Astrocyte (in vitro differentiated cells and primary cell): ENCODE measurements at regions not wholly inside any gene's neighbourhood (a gene's known extent, or its start where the extent isn't known, plus 50 kb on each side); places are given as distances from the start of the nearest gene placed in this dataset.
"Not testable (repeated sequence)": the region's sequence is repeated elsewhere in the genome, so short reads cannot be mapped to it uniquely, and the experiment has no call there.

Source experiments
- DNase-seq: peaks from one replicate; pipeline ENCODE4 v3.0.0-alpha.2; 2010; ENCODE audit warnings: low read depth
- FAIRE-seq: peaks from 2 replicates; lab custom pipeline; 2011; peaks lifted over from hg19 to GRCh38; lab: Jason Lieb, UNC
- H2AFZ ChIP-seq: 2 replicates; pipeline ENCODE4 v1.6.0; 2012; ENCODE audit warnings: low read depth, low read length, inconsistent platforms
- H3K27ac ChIP-seq: 2 replicates; pipeline ENCODE4 v1.5.1; 2011; ENCODE audit warnings: low read depth, low read length, inconsistent platforms
- H3K27me3 ChIP-seq: 2 replicates; pipeline ENCODE4 v1.6.0; 2011; ENCODE audit warnings: low read length, inconsistent platforms; ENCODE audit not compliant: insufficient read depth
- H3K36me3 ChIP-seq: 2 replicates; pipeline ENCODE4 v1.5.1; 2011; ENCODE audit warnings: low read length, inconsistent platforms; ENCODE audit not compliant: insufficient read depth
- H3K4me1 ChIP-seq: 2 replicates; pipeline ENCODE4 v1.5.1; 2011; ENCODE audit warnings: low read length, inconsistent platforms; ENCODE audit not compliant: insufficient read depth
- H3K4me2 ChIP-seq: 2 replicates; pipeline ENCODE4 v1.6.0; 2012; ENCODE audit warnings: low read length, inconsistent platforms
- H3K4me3 ChIP-seq: 2 replicates; pipeline ENCODE4 v1.5.1; 2011; ENCODE audit warnings: low read depth, mild to moderate bottlenecking, low read length, inconsistent platforms; ENCODE audit not compliant: insufficient read depth
- H3K79me2 ChIP-seq: 2 replicates; pipeline ENCODE4 v1.6.0; 2012; ENCODE audit warnings: mild to moderate bottlenecking, low read length, inconsistent platforms; ENCODE audit not compliant: insufficient read depth
- H3K9ac ChIP-seq: 2 replicates; pipeline ENCODE4 v1.6.0; 2012; ENCODE audit warnings: mild to moderate bottlenecking, low read length, inconsistent platforms
- H3K9me3 ChIP-seq: 2 replicates; pipeline ENCODE4 v1.5.1; 2012; ENCODE audit warnings: low read depth, mild to moderate bottlenecking, low read length, inconsistent platforms; ENCODE audit not compliant: insufficient read depth
- H4K20me1 ChIP-seq: 2 replicates; pipeline ENCODE4 v1.6.0; 2012; ENCODE audit warnings: low read length, inconsistent platforms; ENCODE audit not compliant: insufficient read depth
- H3K27ac Mint-ChIP-seq: one replicate; pipeline ENCODE4 v1.8.0; 2021; ENCODE audit warnings: mild to moderate bottlenecking, mixed read lengths; ENCODE audit not compliant: unreplicated experiment
- H3K27me3 Mint-ChIP-seq: one replicate; pipeline ENCODE4 v1.8.0; 2021; ENCODE audit warnings: low read depth, mixed read lengths; ENCODE audit not compliant: unreplicated experiment
- H3K36me3 Mint-ChIP-seq: one replicate; pipeline ENCODE4 v1.8.0; 2021; ENCODE audit warnings: low read depth, mixed read lengths; ENCODE audit not compliant: unreplicated experiment
- H3K4me1 Mint-ChIP-seq: one replicate; pipeline ENCODE4 v1.8.0; 2021; ENCODE audit warnings: low read depth, mixed read lengths; ENCODE audit not compliant: unreplicated experiment
- H3K4me3 Mint-ChIP-seq: one replicate; pipeline ENCODE4 v1.8.0; 2021; ENCODE audit warnings: mild to moderate bottlenecking, moderate library complexity, mixed read lengths; ENCODE audit not compliant: unreplicated experiment
- H3K9me3 Mint-ChIP-seq: one replicate; pipeline ENCODE4 v1.8.0; 2021; ENCODE audit warnings: mild to moderate bottlenecking, mixed read lengths; ENCODE audit not compliant: unreplicated experiment
- EZH2 ChIP-seq: IDR thresholded peaks from 2 replicates; pipeline ENCODE4 v1.6.1; 2012; ENCODE audit warnings: mild to moderate bottlenecking, low read length, inconsistent platforms; ENCODE audit not compliant: insufficient read depth
- TF ChIP-seq, protein P1 (sequence below): IDR thresholded peaks from 2 replicates; pipeline ENCODE4 v1.5.1; 2011; ENCODE audit warnings: low read depth, mild to moderate bottlenecking, inconsistent platforms, low read length, moderate library complexity; ENCODE audit not compliant: insufficient read depth

DNA sequence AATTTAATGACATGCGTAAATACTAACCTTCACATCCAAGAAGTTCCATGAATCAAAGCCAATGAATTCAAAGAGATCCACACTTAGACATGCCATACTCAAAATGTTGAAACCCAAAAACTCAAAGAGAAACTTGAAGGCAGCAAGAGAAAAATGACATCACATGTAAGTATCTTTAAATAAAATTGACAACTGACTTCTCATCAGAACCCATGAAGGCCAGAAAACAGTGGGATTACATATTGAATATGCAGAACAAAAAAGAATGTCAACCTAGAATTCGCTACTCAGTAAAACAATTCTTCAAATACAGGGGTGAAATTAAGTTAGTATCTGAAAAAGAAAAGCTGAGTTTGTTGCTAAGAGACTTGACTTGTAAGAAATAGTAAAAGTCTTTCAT, 953.9 kb upstream of the HS3ST1 start:
- Histone ChIP-seq H3K4me3 (no peak overlapping the region), H3K79me2 (no peaks in the 10 kb centered on the region), H3K36me3 (no peaks in the 10 kb centered on the region), H3K9me3 (peaks cover 5% of the 10 kb centered on the region), H2AFZ (no peak overlapping the region), H3K9ac (no peak overlapping the region), H3K27ac (no peak overlapping the region), H3K4me2 (no peak overlapping the region), H3K4me1 (no peaks in the 10 kb centered on the region), H3K27me3 (no peaks in the 10 kb centered on the region), H4K20me1 (no peaks in the 10 kb centered on the region)
- no peaks in the 10 kb centered on the region for H3K36me3 Mint-ChIP-seq
- no peak overlapping the region for H3K4me3 Mint-ChIP-seq
- H3K27ac Mint-ChIP-seq: no peak overlapping the region
- TF ChIP-seq, protein P1, sequence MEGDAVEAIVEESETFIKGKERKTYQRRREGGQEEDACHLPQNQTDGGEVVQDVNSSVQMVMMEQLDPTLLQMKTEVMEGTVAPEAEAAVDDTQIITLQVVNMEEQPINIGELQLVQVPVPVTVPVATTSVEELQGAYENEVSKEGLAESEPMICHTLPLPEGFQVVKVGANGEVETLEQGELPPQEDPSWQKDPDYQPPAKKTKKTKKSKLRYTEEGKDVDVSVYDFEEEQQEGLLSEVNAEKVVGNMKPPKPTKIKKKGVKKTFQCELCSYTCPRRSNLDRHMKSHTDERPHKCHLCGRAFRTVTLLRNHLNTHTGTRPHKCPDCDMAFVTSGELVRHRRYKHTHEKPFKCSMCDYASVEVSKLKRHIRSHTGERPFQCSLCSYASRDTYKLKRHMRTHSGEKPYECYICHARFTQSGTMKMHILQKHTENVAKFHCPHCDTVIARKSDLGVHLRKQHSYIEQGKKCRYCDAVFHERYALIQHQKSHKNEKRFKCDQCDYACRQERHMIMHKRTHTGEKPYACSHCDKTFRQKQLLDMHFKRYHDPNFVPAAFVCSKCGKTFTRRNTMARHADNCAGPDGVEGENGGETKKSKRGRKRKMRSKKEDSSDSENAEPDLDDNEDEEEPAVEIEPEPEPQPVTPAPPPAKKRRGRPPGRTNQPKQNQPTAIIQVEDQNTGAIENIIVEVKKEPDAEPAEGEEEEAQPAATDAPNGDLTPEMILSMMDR: no peak
- no peak for TF ChIP-seq EZH2
- H3K9me3 Mint-ChIP-seq: peaks cover 5% of the 10 kb centered on the region
- H3K4me1 Mint-ChIP-seq: no peaks in the 10 kb centered on the region
- DNase-seq (no peak), FAIRE-seq (no peak)
- no peaks in the 10 kb centered on the region for H3K27me3 Mint-ChIP-seq

DNA sequence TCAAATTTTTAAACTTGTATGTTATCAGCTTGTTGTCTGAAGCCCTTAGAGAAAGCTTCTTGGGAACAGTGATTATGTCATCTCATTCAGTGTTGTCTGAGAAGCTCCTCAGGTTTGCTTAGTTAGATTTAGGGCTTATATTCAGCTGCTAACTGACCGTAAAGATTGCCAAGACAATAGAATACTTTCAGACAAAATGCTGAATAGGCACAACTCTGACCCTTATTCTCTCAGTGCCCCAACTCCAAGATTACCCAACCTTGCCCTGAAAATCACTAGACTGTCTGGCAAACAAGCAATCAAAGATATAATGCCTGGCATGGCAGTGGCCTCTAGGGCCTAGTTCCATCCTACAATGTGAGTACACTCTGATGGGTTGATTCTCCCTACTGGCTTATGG, 950.5 kb upstream of the HS3ST1 start:
- peaks cover 5% of the 10 kb centered on the region for H3K9me3 Mint-ChIP-seq
- TF ChIP-seq, protein P1: no peak
- TF ChIP-seq EZH2: no peak
- no peaks in the 10 kb centered on the region for H3K9me3 ChIP-seq

DNA sequence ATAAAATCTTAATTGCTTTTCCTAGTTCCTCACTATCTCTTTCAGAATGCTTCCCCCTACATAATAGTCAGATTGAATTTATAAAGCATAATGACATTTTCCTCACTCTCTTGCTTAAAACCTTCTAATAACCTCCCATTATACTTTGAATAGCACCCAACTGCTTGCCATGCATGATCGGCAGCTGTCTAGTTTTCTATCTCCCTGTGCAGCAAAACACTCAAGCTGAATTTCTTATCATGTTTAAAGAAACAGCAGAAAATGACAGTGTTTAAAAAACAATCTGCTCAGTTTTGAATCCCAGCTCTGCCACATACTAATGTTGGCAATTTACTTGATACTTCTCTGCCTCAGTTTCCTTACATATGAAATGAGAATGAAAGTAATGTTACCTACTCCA, 947.1 kb upstream of the HS3ST1 start:
- no peaks in the 10 kb centered on the region for H3K36me3 Mint-ChIP-seq
- H3K36me3 ChIP-seq: no peaks in the 10 kb centered on the region
- no peak overlapping the region for H3K27ac ChIP-seq
- H3K27ac Mint-ChIP-seq: no peak overlapping the region
- FAIRE-seq (no peak), DNase-seq (no peak)
- H3K4me3 ChIP-seq: no peak overlapping the region
- no peaks in the 10 kb centered on the region for H4K20me1 ChIP-seq
- no peak overlapping the region for H3K9ac ChIP-seq
- H3K4me1 ChIP-seq: no peaks in the 10 kb centered on the region
- no peak overlapping the region for H3K4me3 Mint-ChIP-seq
- H3K9me3 ChIP-seq: no peaks in the 10 kb centered on the region
- no peak for TF ChIP-seq EZH2
- TF ChIP-seq, protein P1: no peak
- H3K79me2 ChIP-seq: no peaks in the 10 kb centered on the region
- H3K4me2 ChIP-seq: no peak overlapping the region
- H3K27me3 Mint-ChIP-seq: no peaks in the 10 kb centered on the region
- H3K9me3 Mint-ChIP-seq: no peaks in the 10 kb centered on the region
- H3K4me1 Mint-ChIP-seq: no peaks in the 10 kb centered on the region
- no peaks in the 10 kb centered on the region for H3K27me3 ChIP-seq
- H2AFZ ChIP-seq: no peak overlapping the region

More for the DNA sequence above, 950.5 kb upstream of the HS3ST1 start:
- no peaks in the 10 kb centered on the region for H3K4me1 Mint-ChIP-seq
- H4K20me1 ChIP-seq: no peaks in the 10 kb centered on the region
- H3K27ac Mint-ChIP-seq: no peak overlapping the region
- no peaks in the 10 kb centered on the region for H3K79me2 ChIP-seq
- no peaks in the 10 kb centered on the region for H3K36me3 Mint-ChIP-seq
- H3K4me3 Mint-ChIP-seq: no peak overlapping the region
- H3K4me3 ChIP-seq: no peak overlapping the region
- no peak overlapping the region for H2AFZ ChIP-seq
- no peaks in the 10 kb centered on the region for H3K27me3 ChIP-seq
- no peak overlapping the region for H3K4me2 ChIP-seq
- no peaks in the 10 kb centered on the region for H3K4me1 ChIP-seq
- no peaks in the 10 kb centered on the region for H3K36me3 ChIP-seq
- DNase-seq (no peak), FAIRE-seq (no peak)
- H3K27ac ChIP-seq: no peak overlapping the region
- H3K27me3 Mint-ChIP-seq: no peaks in the 10 kb centered on the region
- no peak overlapping the region for H3K9ac ChIP-seq

DNA sequence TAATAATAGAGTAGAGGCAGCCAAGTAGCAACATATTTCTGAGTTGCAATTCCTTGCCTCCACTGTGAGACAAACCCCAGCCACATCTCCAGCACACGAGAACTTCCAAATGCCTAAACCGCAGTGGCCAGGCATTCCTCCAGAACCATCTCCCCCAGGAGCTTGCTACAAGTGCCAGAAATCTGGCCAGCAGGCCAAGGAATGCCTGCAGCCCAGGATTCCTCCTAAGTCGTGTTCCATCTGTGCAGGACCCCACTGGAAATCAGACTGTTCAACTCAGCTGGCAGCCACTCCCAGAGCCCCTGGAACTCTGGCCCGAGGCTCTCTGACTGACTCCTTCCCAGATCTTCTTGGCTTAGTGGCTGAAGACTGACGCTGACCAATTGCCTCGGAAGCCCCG, 937.2 kb upstream of the HS3ST1 start:
- H3K4me3 ChIP-seq, H2AFZ ChIP-seq, DNase-seq, H3K27ac ChIP-seq, H3K4me2 ChIP-seq, FAIRE-seq, H3K4me3 Mint-ChIP-seq, H3K9ac ChIP-seq, H3K4me1 ChIP-seq, H4K20me1 ChIP-seq, H3K27me3 Mint-ChIP-seq, H3K36me3 Mint-ChIP-seq, H3K4me1 Mint-ChIP-seq, H3K27me3 ChIP-seq, H3K9me3 ChIP-seq, H3K36me3 ChIP-seq, H3K27ac Mint-ChIP-seq, H3K79me2 ChIP-seq: not testable (repeated sequence)
- peaks cover 12% of the 10 kb centered on the region for H3K9me3 Mint-ChIP-seq
